ENCODE measurements at regions not wholly inside any gene's neighbourhood (a gene's known extent, or its start where the extent isn't known, plus 50 kb on each side); places are given as distances from the start of the nearest gene placed in this dataset.
A peak's percentile ranks its signal among the peaks of the same experiment; 100 is the strongest.
"Not testable (repeated sequence)": the region's sequence is repeated elsewhere in the genome, so short reads cannot be mapped to it uniquely, and the experiment has no call there.

DNA sequence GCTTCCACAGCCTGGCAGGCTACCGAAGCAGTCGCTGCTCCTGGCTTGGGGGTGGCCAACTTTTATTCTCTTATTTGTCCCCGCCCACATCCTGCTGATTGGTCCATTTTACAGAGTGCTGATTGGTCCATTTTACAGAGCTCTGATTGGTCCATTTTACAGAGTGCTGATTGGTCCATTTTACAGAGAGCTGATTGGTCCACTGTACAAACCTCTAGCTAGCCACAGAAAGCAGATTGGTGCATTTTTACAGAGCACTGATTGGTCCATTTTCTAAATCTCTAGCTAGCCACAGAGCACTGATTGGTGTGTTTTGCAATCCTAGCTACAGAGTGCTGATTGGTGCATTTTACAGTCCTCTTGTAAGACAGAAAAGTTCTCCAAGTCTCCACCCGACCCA is 187.9 kb upstream of the TOM1L1 start:
- not testable (repeated sequence) for DNase-seq (ENCODE audit: low spot score)

- no peak for DNase-seq (ENCODE audit: low spot score)
Observed at GRCh38 chr17:54718286-54718685, 182.4 kb upstream of the TOM1L1 start.

- no peak for DNase-seq (ENCODE audit: low spot score)
Observed at GRCh38 chr17:54727624-54728023, 173.0 kb upstream of the TOM1L1 start.

DNA sequence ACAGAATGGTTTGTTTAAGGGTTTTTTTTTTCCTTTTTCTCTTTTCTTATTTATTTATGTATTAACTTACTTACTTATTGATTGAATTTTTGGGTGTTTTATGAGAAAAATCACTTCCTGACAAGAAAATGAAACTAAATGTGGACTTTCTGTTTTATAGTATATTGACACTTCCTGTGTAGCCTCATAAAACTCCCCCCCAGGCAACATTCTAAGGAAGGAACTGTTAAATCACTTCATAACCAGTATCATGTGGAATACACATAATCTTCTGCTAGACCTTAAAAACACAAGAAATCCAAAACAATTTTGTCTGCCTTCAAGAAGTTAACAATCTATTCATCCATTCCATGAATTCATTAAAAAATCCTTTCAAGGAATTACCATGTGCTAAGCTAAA is 164.1 kb upstream of the TOM1L1 start:
- DNase-seq (ENCODE audit: low spot score), result no peak

DNA sequence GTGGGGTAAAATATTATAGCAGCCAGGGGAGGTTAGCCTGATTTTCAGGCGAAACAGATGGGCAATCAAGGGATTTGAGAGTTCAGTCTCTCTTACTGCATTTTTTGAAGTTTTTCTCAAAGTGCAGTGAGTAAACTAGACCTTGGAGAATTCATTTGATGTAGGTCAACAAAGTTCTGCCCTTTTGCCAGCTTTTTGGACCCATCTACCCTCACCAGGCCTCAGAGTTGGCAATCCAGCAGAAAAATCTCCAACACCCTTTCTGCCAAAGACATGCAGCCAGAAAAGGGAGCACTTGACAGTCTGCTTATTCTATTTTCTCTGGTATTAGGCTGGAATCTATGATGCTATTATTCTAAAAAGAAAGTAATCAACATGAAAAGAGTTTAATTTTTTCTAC is 162.2 kb upstream of the TOM1L1 start:
- no peak for DNase-seq (ENCODE audit: low spot score)

GRCh38 chr17:54744750-54745149 is 155.9 kb upstream of the TOM1L1 start:
- no peak for DNase-seq (ENCODE audit: low spot score)

- no peak for DNase-seq (ENCODE audit: low spot score)
Observed at GRCh38 chr17:54745239-54745638, 155.4 kb upstream of the TOM1L1 start.

GRCh38 chr17:54745862-54746261 is 154.8 kb upstream of the TOM1L1 start:
- DNase-seq (ENCODE audit: low spot score), result no peak

- no peak for DNase-seq (ENCODE audit: low spot score)
Observed at GRCh38 chr17:54749157-54749556, 151.5 kb upstream of the TOM1L1 start.

GRCh38 chr17:54754560-54754959 is 146.1 kb upstream of the TOM1L1 start:
- DNase-seq (ENCODE audit: low spot score), result no peak

DNA sequence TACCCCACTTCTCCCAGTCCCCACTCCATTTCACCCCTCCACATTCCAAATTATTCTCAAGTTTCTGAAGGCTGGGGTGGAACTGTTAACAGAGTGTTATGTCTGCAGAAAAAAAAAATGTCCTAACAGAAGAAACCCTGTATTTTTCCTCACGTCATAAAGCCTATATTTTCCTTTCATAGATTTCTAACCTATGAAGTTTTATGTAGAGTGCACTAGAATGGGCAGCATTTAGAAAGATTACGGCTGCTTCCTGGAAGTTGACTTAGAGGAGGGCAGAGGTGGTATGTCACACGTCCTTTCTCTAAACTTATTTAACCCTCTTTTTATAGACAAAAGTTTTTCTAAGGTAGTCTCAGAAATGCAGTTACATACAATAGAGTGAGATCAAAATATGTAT is 139.8 kb upstream of the TOM1L1 start:
- no peak for DNase-seq (ENCODE audit: low spot score)

DNA sequence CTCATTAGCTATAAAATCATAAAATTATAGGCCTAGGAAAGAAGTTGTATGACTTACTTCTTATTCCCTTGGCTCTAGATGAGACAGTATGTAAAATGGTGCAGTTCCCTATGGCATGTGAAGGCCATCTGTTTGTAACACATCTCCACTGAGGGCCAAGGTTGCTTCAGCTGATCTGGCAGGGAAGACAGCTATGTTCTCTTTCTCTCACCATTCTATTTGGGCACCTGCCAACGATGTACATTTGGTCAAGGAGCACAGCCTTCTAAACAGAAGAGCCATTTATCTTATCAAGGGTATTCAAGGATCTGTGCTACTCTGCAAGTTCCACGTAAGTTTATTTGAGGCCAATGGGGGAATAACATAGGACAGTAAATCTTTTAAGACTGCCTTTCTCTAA is 129.8 kb upstream of the TOM1L1 start:
- DNase-seq (ENCODE audit: low spot score), result peak; percentile 67

DNA sequence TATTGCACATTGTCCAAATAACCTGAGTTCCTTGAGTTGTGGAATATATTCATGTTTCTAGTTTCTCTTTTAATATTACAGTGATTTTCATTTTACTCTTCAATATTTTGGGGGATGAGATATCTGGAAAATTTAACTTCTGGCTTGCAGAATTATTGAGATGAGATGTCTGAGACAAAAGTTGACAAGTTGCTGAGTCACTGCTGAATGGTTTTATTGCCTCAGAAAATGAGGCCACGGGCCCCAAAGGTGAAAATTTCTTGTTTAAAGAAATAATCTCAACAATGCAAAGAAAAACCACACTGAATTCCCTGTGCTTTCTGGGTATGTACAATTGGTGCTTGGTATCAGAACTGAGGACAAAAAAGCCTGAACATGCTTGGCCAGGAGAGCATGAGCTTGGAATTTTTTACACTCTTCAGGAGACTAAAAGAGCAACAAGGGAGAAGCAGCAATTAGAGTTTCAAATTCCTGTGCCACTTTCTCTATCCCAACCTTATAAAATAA is 129.2 kb upstream of the TOM1L1 start:
- DNase-seq (ENCODE audit: low spot score), result no peak

GRCh38 chr17:54780238-54780637 is 120.4 kb upstream of the TOM1L1 start:
- DNase-seq (ENCODE audit: low spot score), result no peak

- no peak for DNase-seq (ENCODE audit: low spot score)
Observed at GRCh38 chr17:54781389-54781788, 119.3 kb upstream of the TOM1L1 start.

DNA sequence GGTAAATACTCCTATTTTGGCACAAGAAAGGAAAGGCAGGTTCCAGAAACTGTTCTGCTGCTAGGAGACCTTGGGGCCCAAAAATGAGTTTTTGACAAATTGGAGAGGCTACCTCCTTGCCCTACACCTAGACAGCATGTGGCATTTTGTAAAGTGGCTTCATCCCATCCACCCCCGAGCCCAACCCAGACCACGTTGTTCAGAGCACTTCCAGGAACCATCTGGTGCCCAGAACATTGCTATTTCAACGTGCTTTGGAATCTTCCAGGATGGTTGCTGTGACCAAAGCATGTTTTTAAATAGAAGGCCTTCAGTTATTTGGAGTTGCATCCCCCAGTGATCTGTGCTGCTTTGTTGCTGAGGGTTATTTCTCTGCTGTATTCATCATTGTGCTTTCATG is 116.3 kb upstream of the TOM1L1 start:
- DNase-seq (ENCODE audit: low spot score), result no peak

GRCh38 chr17:54785643-54786268 is 114.9 kb upstream of the TOM1L1 start:
- no peak for DNase-seq (ENCODE audit: low spot score)

DNA sequence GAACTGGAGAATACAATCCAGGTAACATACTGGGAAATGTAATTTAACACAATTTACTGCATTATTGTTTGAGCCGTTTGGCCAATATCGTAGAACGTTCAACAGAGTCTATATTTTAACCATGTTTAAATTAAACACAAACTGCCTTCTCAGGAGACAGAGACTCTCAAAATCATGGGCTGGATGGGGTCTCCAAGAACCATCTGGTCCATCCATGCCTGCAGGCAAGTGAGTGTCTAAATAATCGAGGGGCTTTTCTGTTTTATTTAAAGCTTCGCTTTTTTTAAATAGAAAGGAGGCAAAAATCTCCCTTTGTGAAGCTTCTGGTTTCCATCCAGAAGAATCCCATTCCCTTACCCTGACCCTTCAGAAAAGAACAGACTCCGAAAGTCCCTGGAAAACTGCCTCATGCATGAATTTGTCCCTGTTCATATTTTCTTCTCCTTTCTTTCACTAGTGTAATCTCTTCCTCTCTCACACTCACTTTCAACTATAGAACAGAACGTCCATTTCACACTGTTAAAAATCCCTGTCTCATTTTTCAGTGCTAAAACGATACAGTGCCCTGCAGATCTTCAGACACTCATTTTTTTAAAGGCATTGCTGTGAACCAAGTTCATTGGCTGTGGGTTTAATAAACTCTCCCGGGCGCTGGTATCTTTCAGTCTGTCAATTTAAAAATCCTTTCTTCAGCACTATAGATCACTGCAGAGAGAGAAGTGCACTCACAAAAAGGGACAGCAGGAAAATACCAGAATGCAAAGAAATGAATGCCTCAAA is 111.4 kb upstream of the TOM1L1 start:
- DNase-seq (ENCODE audit: low spot score), result peak; percentile 62

DNA sequence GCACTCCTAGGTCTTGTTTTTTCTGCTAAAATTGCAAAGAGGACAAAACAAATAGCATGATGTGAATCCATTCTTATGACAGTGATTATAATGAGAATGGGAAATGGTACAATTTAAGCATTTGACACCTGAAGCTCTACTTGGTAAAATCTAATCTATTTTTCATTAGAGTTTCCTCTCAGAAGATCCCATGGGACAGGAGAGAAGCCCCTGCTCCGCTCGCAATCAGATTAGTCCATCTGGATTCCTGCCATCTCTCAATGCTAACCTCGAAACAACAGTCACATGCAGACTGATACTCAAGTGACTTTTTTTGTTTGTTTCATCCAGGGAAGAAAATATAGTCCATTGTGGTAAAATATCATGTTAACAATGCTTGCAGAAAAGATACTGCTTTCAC is 107.4 kb upstream of the TOM1L1 start:
- no peak for DNase-seq (ENCODE audit: low spot score)

DNA sequence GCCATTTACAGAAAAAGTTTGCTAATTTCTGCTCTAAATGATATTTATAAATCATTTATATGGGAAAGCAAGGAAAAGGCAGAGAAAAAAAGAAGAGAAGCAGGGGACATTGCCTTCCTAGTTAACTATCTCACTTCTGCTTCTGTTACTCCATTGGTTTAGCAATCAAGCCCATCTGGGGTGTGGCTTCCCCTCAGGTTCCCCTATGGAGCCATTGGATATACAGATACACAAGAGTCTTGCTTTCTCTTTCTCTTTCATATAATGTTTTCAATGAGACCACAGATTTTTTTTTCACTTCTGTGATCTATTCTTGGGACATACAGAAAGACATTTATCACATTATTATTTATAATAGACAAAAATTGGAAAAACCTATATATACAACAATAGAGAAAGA is 105.6 kb upstream of the TOM1L1 start:
- no peak for DNase-seq (ENCODE audit: low spot score)

DNA sequence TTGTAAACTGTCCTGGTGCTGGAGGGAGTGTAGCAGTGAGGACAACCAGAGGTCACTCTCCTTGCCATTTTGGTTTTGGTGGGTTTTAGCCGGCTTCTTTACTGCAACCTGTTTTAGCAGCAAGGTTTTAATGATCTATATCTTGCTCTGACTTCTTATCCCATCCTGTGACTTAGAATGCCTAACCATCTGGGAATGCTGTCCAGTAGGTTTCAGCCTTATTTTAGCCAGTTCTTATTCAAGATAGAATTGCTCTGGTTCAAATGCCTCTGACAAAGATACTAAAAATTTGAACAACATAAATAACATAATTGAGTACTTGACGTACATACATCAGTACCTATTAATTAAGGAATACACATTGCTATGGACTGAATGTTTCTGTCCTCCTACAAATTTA is 93.3 kb upstream of the TOM1L1 start:
- DNase-seq (ENCODE audit: low spot score), result no peak

- no peak for DNase-seq (ENCODE audit: low spot score)
Observed at GRCh38 chr17:54813896-54814295, 86.8 kb upstream of the TOM1L1 start.

GRCh38 chr17:54814371-54814770 is 86.3 kb upstream of the TOM1L1 start:
- no peak for DNase-seq (ENCODE audit: low spot score)
